HG03378 (cell line): ENCODE measurements at regions not wholly inside any gene's neighbourhood (a gene's known extent, or its start where the extent isn't known, plus 50 kb on each side); places are given as distances from the start of the nearest gene placed in this dataset.

Experiments used
- ATAC-seq: cut with Tn5 transposase; IDR thresholded peaks from one replicate; pipeline ENCODE4 v1.9.1; 2021; ENCODE audit warnings: mild to moderate bottlenecking, moderate library complexity; ENCODE audit not compliant: unreplicated experiment

- ATAC-seq: peak; percentile 85
Measured at GRCh38 chr12:105783983-105784947, 354.5 kb downstream of the NUAK1 start.

- ATAC-seq: no peak
Measured at GRCh38 chr12:105793421-105793820, 345.3 kb downstream of the NUAK1 start.

GRCh38 chr12:105798256-105798845 lies 340.4 kb downstream of the NUAK1 start:
- ATAC-seq: no peak

- no peak for ATAC-seq
Measured at GRCh38 chr12:105799103-105799502, 339.7 kb downstream of the NUAK1 start.

- ATAC-seq: no peak
Measured at GRCh38 chr12:105801351-105801750, 337.4 kb downstream of the NUAK1 start.

- no peak for ATAC-seq
Measured at GRCh38 chr12:105803292-105803691, 335.5 kb downstream of the NUAK1 start.

- no peak for ATAC-seq
Measured at GRCh38 chr12:105804591-105805265, 334.0 kb downstream of the NUAK1 start.

GRCh38 chr12:105805730-105806399 lies 332.9 kb downstream of the NUAK1 start:
- ATAC-seq: no peak

- no peak for ATAC-seq
Measured at GRCh38 chr12:105806400-105806770, 332.4 kb downstream of the NUAK1 start.

GRCh38 chr12:105812366-105812765 lies 326.4 kb downstream of the NUAK1 start:
- ATAC-seq: no peak

GRCh38 chr12:105813201-105813600 lies 325.6 kb downstream of the NUAK1 start:
- ATAC-seq: no peak

GRCh38 chr12:105814283-105814682 lies 324.5 kb downstream of the NUAK1 start:
- no peak for ATAC-seq

GRCh38 chr12:105819549-105819948 lies 319.2 kb downstream of the NUAK1 start:
- ATAC-seq: no peak

- no peak for ATAC-seq
Measured at GRCh38 chr12:105820429-105821125, 318.2 kb downstream of the NUAK1 start.

GRCh38 chr12:105822131-105823105 lies 316.3 kb downstream of the NUAK1 start:
- ATAC-seq: no peak

- ATAC-seq: no peak
Measured at GRCh38 chr12:105823810-105824209, 314.9 kb downstream of the NUAK1 start.

GRCh38 chr12:105825141-105825540 lies 313.6 kb downstream of the NUAK1 start:
- ATAC-seq: no peak

GRCh38 chr12:105831372-105831771 lies 307.4 kb downstream of the NUAK1 start:
- no peak for ATAC-seq

- no peak for ATAC-seq
Measured at GRCh38 chr12:105832021-105832420, 306.7 kb downstream of the NUAK1 start.
